Activated T-helper 17 cell treated with anti-CD3 and anti-CD28 coated beads, Interleukin-2, amount 50 U/mL, for 72 hours (primary cell): ENCODE measurements at regions not wholly inside any gene's neighbourhood (a gene's known extent, or its start where the extent isn't known, plus 50 kb on each side); places are given as distances from the start of the nearest gene placed in this dataset.
"Not testable (repeated sequence)": the region's sequence is repeated elsewhere in the genome, so short reads cannot be mapped to it uniquely, and the experiment has no call there.

Experiments used
- ATAC-seq: fragments of 150-1000 bp; cut with Tn5 transposase; replicated peaks from 2 replicates; pipeline ENCODE4 v1.10.0; 2021; ENCODE audit warnings: mild to moderate bottlenecking, moderate library complexity
- H3K27ac Mint-ChIP-seq: one replicate; pipeline ENCODE4 v1.8.0; 2022; ENCODE audit warnings: mixed read lengths
- H3K27me3 Mint-ChIP-seq: one replicate; pipeline ENCODE4 v1.8.0; 2022; ENCODE audit warnings: mixed read lengths
- H3K36me3 Mint-ChIP-seq: one replicate; pipeline ENCODE4 v1.8.0; 2022; ENCODE audit warnings: low read depth, mild to moderate bottlenecking, mixed read lengths
- H3K4me1 Mint-ChIP-seq: one replicate; pipeline ENCODE4 v1.8.0; 2022; ENCODE audit warnings: mixed read lengths
- H3K4me3 Mint-ChIP-seq: one replicate; pipeline ENCODE4 v1.8.0; 2022; ENCODE audit warnings: mild to moderate bottlenecking, mixed read lengths
- H3K9me3 Mint-ChIP-seq: one replicate; pipeline ENCODE4 v1.8.0; 2022; ENCODE audit warnings: mixed read lengths

DNA sequence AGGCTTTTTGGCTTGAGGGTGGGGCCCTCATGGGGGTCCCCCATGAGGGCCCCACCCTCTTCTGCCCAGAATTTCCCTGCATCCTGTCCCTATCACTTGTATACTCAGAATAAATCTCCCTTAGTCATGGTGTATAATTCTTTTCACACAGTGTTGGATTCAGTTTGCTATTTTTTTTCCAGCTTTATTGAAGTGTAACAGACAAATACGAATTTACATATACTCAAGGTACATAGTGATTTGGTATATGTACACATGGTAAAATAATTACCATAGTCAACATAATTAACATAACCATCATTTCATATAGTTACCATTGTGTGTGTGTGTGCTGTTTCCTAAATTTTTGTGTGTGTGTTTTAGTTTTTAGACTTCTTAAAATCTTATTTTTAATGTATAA, 289.4 kb downstream of the CNTNAP3B start:
- not testable (repeated sequence) for H3K36me3 Mint-ChIP-seq, ATAC-seq, H3K4me3 Mint-ChIP-seq, H3K27ac Mint-ChIP-seq, H3K4me1 Mint-ChIP-seq, H3K27me3 Mint-ChIP-seq, H3K9me3 Mint-ChIP-seq

DNA sequence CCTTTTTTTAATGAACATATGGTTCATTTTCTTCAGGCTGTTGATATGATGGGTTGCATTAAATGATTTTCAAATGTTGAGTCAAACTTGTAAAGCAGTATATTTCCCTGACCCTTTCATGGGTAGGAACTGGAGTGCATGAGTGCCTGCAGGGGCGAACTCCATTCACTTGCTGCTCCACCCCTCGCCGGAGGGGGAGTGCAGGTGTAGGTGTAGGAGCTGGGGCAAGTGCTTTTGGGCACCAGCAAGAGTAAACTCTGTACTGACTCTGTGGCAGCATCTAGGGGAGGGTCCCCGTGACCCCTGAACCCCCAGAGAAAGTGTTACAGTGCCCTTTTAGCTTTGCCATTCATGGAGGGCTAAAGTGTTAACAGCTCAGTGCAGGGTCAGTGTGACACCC, 290.3 kb downstream of the CNTNAP3B start:
- not testable (repeated sequence) for H3K4me3 Mint-ChIP-seq

GRCh38 chr9:41838562-41838851, 290.7 kb downstream of the CNTNAP3B start:
- not testable (repeated sequence) for H3K9me3 Mint-ChIP-seq, H3K4me1 Mint-ChIP-seq, H3K4me3 Mint-ChIP-seq, H3K27me3 Mint-ChIP-seq, H3K36me3 Mint-ChIP-seq, ATAC-seq, H3K27ac Mint-ChIP-seq

More for the DNA sequence above, 290.3 kb downstream of the CNTNAP3B start:
- not testable (repeated sequence) for ATAC-seq, H3K4me1 Mint-ChIP-seq, H3K27ac Mint-ChIP-seq, H3K9me3 Mint-ChIP-seq, H3K27me3 Mint-ChIP-seq, H3K36me3 Mint-ChIP-seq

GRCh38 chr9:41837684-41838561, 291.3 kb downstream of the CNTNAP3B start:
- H3K4me1 Mint-ChIP-seq, H3K36me3 Mint-ChIP-seq, ATAC-seq, H3K9me3 Mint-ChIP-seq, H3K4me3 Mint-ChIP-seq, H3K27me3 Mint-ChIP-seq, H3K27ac Mint-ChIP-seq: not testable (repeated sequence)

DNA sequence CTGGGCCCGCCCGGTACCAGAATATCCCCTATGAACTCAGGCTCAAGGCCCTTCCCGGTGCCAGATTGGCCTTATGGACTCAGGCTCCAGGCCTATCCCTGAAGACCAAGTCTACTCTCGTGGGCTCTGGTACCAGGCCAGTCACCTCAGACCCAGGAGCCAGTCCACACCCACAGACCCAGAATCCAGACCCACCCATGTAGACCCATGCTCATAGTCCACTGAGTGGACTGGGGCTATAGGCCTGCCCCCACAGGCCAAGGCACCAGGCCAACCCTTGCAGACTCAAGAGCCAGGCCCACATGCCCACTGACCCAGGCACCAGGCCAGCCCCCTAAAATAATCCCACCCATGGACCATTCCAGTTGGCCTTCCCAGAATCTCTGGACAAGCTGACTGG, 296.1 kb downstream of the CNTNAP3B start:
- H3K9me3 Mint-ChIP-seq, H3K4me1 Mint-ChIP-seq, H3K36me3 Mint-ChIP-seq, H3K27ac Mint-ChIP-seq, ATAC-seq, H3K4me3 Mint-ChIP-seq, H3K27me3 Mint-ChIP-seq: not testable (repeated sequence)

DNA sequence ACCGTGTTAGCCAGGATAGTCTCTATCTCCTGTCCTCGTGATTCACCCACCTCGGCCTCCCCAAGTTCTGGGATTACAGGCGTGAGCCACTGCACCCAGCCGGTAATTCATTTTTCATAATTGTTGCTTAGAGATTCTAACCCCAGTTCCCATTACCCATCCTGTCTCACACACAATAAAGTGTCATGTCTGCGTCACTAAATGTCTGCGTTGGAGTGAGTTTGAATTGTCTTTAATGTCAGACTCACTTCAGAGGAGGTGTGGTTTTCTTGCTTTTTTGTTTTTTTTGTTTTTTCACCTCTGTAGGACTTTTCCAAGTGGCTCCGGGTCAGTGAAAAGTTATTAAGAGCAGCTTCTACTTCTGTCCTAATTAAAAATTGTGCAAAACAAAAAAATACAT, 304.5 kb downstream of the CNTNAP3B start:
- not testable (repeated sequence) for H3K9me3 Mint-ChIP-seq, H3K27ac Mint-ChIP-seq, H3K36me3 Mint-ChIP-seq, H3K4me3 Mint-ChIP-seq, ATAC-seq, H3K4me1 Mint-ChIP-seq, H3K27me3 Mint-ChIP-seq

GRCh38 chr9:41802706-41803105, 326.5 kb downstream of the CNTNAP3B start:
- not testable (repeated sequence) for H3K36me3 Mint-ChIP-seq

GRCh38 chr9:41798684-41799083, 330.5 kb downstream of the CNTNAP3B start:
- not testable (repeated sequence) for H3K36me3 Mint-ChIP-seq, ATAC-seq, H3K4me1 Mint-ChIP-seq, H3K27me3 Mint-ChIP-seq, H3K4me3 Mint-ChIP-seq, H3K9me3 Mint-ChIP-seq, H3K27ac Mint-ChIP-seq

More at GRCh38 chr9:41802706-41803105, 326.5 kb downstream of the CNTNAP3B start:
- ATAC-seq, H3K9me3 Mint-ChIP-seq, H3K4me1 Mint-ChIP-seq, H3K27me3 Mint-ChIP-seq, H3K27ac Mint-ChIP-seq, H3K4me3 Mint-ChIP-seq: not testable (repeated sequence)

- not testable (repeated sequence) for H3K27me3 Mint-ChIP-seq, H3K9me3 Mint-ChIP-seq, H3K27ac Mint-ChIP-seq, H3K4me1 Mint-ChIP-seq, H3K36me3 Mint-ChIP-seq, ATAC-seq, H3K4me3 Mint-ChIP-seq
Measured at GRCh38 chr9:41790719-41791363, 338.4 kb downstream of the CNTNAP3B start.

DNA sequence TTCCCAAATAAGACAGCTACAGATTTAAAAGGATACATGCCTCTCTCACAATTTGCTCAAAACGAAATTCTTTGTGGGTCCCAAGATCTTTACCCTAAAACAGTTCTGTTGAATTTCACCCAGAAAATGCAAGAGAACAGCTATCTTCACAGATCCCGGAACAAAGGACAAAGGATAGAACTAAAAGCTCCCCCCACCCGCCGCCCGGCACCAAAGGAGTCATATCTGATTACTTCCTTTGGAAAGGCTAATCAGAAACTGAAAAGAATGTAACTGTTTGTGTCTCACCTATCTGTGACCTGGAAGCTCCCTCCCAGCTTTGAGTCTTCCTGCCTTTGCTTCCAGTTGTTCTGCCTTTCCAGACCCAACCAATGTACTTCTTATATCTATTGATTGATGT, 339.2 kb downstream of the CNTNAP3B start:
- H3K9me3 Mint-ChIP-seq, H3K36me3 Mint-ChIP-seq, H3K4me3 Mint-ChIP-seq, H3K4me1 Mint-ChIP-seq, H3K27me3 Mint-ChIP-seq, ATAC-seq, H3K27ac Mint-ChIP-seq: not testable (repeated sequence)

DNA sequence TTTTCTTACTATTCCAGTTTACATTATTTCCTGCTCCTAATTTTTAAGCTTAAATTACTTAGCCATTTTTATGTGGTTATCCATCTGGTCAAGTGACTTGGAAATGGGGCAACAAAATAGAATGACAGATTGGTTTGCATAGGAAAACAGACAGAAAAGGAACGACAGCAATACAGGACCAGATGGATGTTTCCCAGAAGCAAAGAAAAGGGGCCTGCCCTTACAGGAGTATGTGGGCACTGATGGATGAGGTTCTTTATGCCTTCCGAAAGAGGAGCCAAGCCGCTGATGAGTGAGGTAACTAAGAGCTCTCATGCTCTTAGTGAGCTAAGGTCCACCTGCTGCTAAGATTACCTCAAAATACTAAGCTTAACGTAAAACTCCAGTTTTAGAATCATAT, 339.8 kb downstream of the CNTNAP3B start:
- H3K27me3 Mint-ChIP-seq, H3K9me3 Mint-ChIP-seq, H3K27ac Mint-ChIP-seq, H3K4me1 Mint-ChIP-seq, H3K36me3 Mint-ChIP-seq, H3K4me3 Mint-ChIP-seq, ATAC-seq: not testable (repeated sequence)

GRCh38 chr9:41787951-41788350, 341.3 kb downstream of the CNTNAP3B start:
- H3K4me3 Mint-ChIP-seq, H3K36me3 Mint-ChIP-seq, H3K9me3 Mint-ChIP-seq, H3K4me1 Mint-ChIP-seq, ATAC-seq, H3K27me3 Mint-ChIP-seq, H3K27ac Mint-ChIP-seq: not testable (repeated sequence)

DNA sequence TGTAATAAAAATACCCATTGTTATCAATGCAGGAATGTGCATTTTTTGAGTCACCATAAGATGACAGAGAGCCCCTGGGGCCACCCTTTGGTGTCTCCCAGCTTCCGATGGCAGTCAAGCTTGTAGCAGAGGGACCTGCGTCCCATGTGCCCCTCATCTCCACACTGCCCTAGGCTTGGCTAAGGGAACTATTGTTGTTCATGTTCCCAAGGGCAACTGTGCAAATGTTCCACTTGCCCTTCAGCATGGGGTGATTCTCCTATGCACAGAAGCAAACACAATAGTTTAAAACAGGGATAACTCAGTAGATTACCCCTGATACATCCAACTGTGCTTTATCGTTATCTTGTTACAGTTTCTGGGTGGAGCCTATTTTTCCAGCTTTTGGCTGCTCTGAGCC, 342.0 kb downstream of the CNTNAP3B start:
- not testable (repeated sequence) for H3K27ac Mint-ChIP-seq, ATAC-seq, H3K27me3 Mint-ChIP-seq, H3K4me1 Mint-ChIP-seq, H3K4me3 Mint-ChIP-seq, H3K36me3 Mint-ChIP-seq, H3K9me3 Mint-ChIP-seq

DNA sequence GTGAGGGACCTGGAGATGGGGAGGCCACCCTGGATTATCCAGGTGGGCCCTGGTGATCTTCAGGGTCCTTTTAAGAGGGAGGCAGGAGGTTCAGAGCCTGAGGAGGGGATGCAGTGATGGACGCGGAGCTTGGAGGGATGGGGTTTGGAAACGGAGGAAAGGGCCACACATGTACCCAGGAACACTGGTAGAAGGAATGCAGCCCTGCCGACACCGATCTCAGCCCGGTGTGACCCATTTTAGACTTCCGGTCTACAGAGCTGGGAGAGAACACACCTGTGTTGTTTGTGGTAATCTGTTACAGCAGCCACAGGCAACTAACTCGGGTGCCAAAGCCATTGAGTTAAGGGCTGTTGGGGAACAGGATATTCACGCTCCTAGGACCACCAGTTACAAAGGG, 345.2 kb downstream of the CNTNAP3B start:
- not testable (repeated sequence) for H3K4me1 Mint-ChIP-seq, ATAC-seq, H3K36me3 Mint-ChIP-seq, H3K4me3 Mint-ChIP-seq, H3K27me3 Mint-ChIP-seq, H3K27ac Mint-ChIP-seq, H3K9me3 Mint-ChIP-seq

DNA sequence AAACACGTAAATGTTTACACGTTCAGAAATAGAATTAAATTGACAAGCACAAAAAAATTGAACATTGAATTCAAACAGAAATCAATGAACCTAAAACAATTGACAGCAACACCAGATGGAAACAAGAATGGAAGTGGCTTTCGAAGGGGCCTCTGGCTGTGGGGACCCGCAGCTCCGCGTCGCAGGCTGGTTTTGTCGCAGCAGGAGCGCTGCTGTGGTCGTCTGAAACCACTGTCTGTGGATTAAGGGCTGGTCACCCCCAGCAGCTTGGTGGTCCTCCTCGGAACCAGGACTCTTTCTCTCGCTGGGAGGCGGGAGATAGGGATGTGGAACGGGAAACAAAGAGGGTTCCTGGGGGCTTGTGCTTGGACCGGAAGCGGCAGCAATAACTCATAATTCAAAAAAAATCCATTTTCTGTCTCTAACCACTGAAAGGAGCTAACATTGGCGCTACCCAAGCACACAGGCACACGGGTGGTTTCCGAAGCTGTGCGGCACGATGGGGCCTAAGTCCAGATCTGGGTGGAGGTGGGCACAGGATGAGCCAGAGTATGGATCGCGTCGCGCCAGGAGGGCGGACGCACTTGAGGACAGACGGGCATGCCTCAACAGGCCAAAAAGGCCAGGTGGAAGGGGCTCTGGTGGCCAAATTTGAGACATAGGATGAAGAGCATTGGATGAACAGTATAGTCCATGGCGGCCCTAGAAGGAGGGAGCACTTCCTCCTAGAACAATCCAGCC, 346.0 kb downstream of the CNTNAP3B start:
- H3K9me3 Mint-ChIP-seq, H3K27ac Mint-ChIP-seq, ATAC-seq, H3K36me3 Mint-ChIP-seq, H3K27me3 Mint-ChIP-seq, H3K4me1 Mint-ChIP-seq, H3K4me3 Mint-ChIP-seq: not testable (repeated sequence)
